Ammon's horn (tissue), 1 donor: ENCODE measurements at regions not wholly inside any gene's neighbourhood (a gene's known extent, or its start where the extent isn't known, plus 50 kb on each side); places are given as distances from the start of the nearest gene placed in this dataset.

Experiments used
- DNase-seq: peaks from one replicate; pipeline ENCODE4 v3.0.0-alpha.2; 2016; ENCODE audit warnings: low spot score

GRCh38 chr12:125434131-125434530, 368.9 kb downstream of the AACS start:
- DNase-seq: no peak

- DNase-seq: no peak
These were observed 369.8 kb downstream of the AACS start for GRCh38 chr12:125434936-125435443.

- DNase-seq: no peak
These were observed 370.6 kb downstream of the AACS start for GRCh38 chr12:125435871-125436270.

- no peak for DNase-seq
These were observed 371.5 kb downstream of the AACS start for GRCh38 chr12:125436686-125437085.

- DNase-seq: no peak
These were observed 375.2 kb downstream of the AACS start for GRCh38 chr12:125440399-125440798.

GRCh38 chr12:125443341-125443740, 378.1 kb downstream of the AACS start:
- no peak for DNase-seq

GRCh38 chr12:125451408-125451807, 386.2 kb downstream of the AACS start:
- no peak for DNase-seq

- peak; percentile 97 for DNase-seq
These were observed 388.5 kb downstream of the AACS start for GRCh38 chr12:125453751-125454150.

GRCh38 chr12:125454291-125454690, 389.1 kb downstream of the AACS start:
- no peak for DNase-seq

GRCh38 chr12:125454786-125455480, 389.7 kb downstream of the AACS start:
- peak; percentile 71 for DNase-seq

GRCh38 chr12:125455556-125455955, 390.3 kb downstream of the AACS start:
- DNase-seq: peak; percentile 46

GRCh38 chr12:125458552-125459268, 393.5 kb downstream of the AACS start:
- no peak for DNase-seq

- DNase-seq: no peak
These were observed 396.6 kb downstream of the AACS start for GRCh38 chr12:125461831-125462230.

GRCh38 chr12:125463386-125463785, 398.2 kb downstream of the AACS start:
- no peak for DNase-seq

GRCh38 chr12:125467363-125467762, 402.1 kb downstream of the AACS start:
- no peak for DNase-seq

GRCh38 chr12:125469683-125470082, 404.4 kb downstream of the AACS start:
- DNase-seq: peak; percentile 58

- DNase-seq: no peak
These were observed 405.9 kb downstream of the AACS start for GRCh38 chr12:125470838-125471783.

GRCh38 chr12:125473501-125473900, 408.3 kb downstream of the AACS start:
- no peak for DNase-seq

GRCh38 chr12:125487336-125487735, 422.1 kb downstream of the AACS start:
- peak; percentile 25 for DNase-seq

- no peak for DNase-seq
These were observed 426.3 kb downstream of the AACS start for GRCh38 chr12:125491553-125491952.

GRCh38 chr12:125492354-125493270, 427.4 kb downstream of the AACS start:
- no peak for DNase-seq
